ENCODE measurements at regions not wholly inside any gene's neighbourhood (a gene's known extent, or its start where the extent isn't known, plus 50 kb on each side); places are given as distances from the start of the nearest gene placed in this dataset.

- POLR2A ChIA-PET, result no interaction called here
- H3K4me3 Mint-ChIP-seq, result no peak overlapping the region
- CTCF ChIA-PET, result no interaction called here
- peaks cover 11% of the 10 kb centered on the region for H3K4me1 Mint-ChIP-seq
- peaks cover 15% of the 10 kb centered on the region for H3K9me3 Mint-ChIP-seq
- H3K27me3 Mint-ChIP-seq (ENCODE audit: low read depth), result no peaks in the 10 kb centered on the region
- no peaks in the 10 kb centered on the region for H3K36me3 Mint-ChIP-seq
- no peak for ATAC-seq
- no peak overlapping the region for H3K27ac Mint-ChIP-seq
- TF ChIP-seq ZNF263 (CRISPR knock-in tag; IDR thresholded peaks at IDR 0.05; ENCODE audit: low read depth), result no peak
- TF ChIP-seq ATF6 (CRISPR knock-in tag; IDR thresholded peaks at IDR 0.05), result no peak
- TF ChIP-seq PRRX2 (CRISPR knock-in tag; IDR thresholded peaks at IDR 0.05), result no peak
- no peak for DNase-seq (ENCODE audit: low spot score)
Measured at GRCh38 chr17:70934835-70935234, 765.5 kb downstream of the KCNJ2 start.

GRCh38 chr17:70936724-70937123 is 767.4 kb downstream of the KCNJ2 start:
- ATAC-seq (no peak), DNase-seq (ENCODE audit: low spot score) (no peak)
- Mint-ChIP-seq H3K4me1 (peaks cover 20% of the 10 kb centered on the region), H3K27ac (no peak overlapping the region), H3K9me3 (peaks cover 9% of the 10 kb centered on the region), H3K4me3 (no peak overlapping the region), H3K36me3 (no peaks in the 10 kb centered on the region), H3K27me3 (ENCODE audit: low read depth) (no peaks in the 10 kb centered on the region)
- TF ChIP-seq PRRX2 (CRISPR knock-in tag; IDR thresholded peaks at IDR 0.05) (no peak), NFE2L1 (CRISPR knock-in tag; IDR thresholded peaks at IDR 0.05) (no peak), E2F5 (CRISPR knock-in tag; IDR thresholded peaks at IDR 0.05) (no peak), USF1 (CRISPR knock-in tag; IDR thresholded peaks at IDR 0.05) (no peak), SMAD3 (CRISPR knock-in tag; IDR thresholded peaks at IDR 0.05; ENCODE audit: borderline replicate concordance) (no peak), TEAD1 (CRISPR knock-in tag; IDR thresholded peaks at IDR 0.05) (no peak), FOXJ3 (CRISPR knock-in tag; IDR thresholded peaks at IDR 0.05; ENCODE audit: borderline replicate concordance) (no peak), ATF2 (CRISPR knock-in tag; IDR thresholded peaks at IDR 0.05; ENCODE audit: borderline replicate concordance, low read depth) (no peak), ZNF232 (CRISPR knock-in tag; IDR thresholded peaks at IDR 0.05) (no peak)
- POLR2A ChIA-PET, result no interaction called here
- CTCF ChIA-PET, result no interaction called here

- Mint-ChIP-seq H3K9me3 (no peaks in the 10 kb centered on the region), H3K4me1 (peaks cover 23% of the 10 kb centered on the region), H3K36me3 (no peaks in the 10 kb centered on the region), H3K27me3 (ENCODE audit: low read depth) (no peaks in the 10 kb centered on the region), H3K27ac (no peak overlapping the region), H3K4me3 (no peak overlapping the region)
- ChIA-PET CTCF (no interaction called here), POLR2A (no interaction called here)
- DNase-seq (ENCODE audit: low spot score) (no peak), ATAC-seq (no peak)
- TF ChIP-seq TEAD1 (CRISPR knock-in tag; IDR thresholded peaks at IDR 0.05) (no peak), ZNF396 (CRISPR knock-in tag; IDR thresholded peaks at IDR 0.05; ENCODE audit: borderline replicate concordance) (no peak), ZNF232 (CRISPR knock-in tag; IDR thresholded peaks at IDR 0.05) (no peak), ZNF317 (CRISPR knock-in tag; IDR thresholded peaks at IDR 0.05; ENCODE audit: borderline replicate concordance, low read depth) (no peak), TEAD4 (CRISPR knock-in tag; IDR thresholded peaks at IDR 0.05) (no peak), MXD4 (CRISPR knock-in tag; IDR thresholded peaks at IDR 0.05; ENCODE audit: borderline replicate concordance) (no peak), RORB (CRISPR knock-in tag; IDR thresholded peaks at IDR 0.05) (no peak), ERG (CRISPR knock-in tag; IDR thresholded peaks at IDR 0.05) (no peak), GABPB1 (CRISPR knock-in tag; IDR thresholded peaks at IDR 0.05) (no peak), PREB (CRISPR knock-in tag; IDR thresholded peaks at IDR 0.05; ENCODE audit: borderline replicate concordance) (no peak), ZNF121 (CRISPR knock-in tag; IDR thresholded peaks at IDR 0.05) (no peak), USF2 (CRISPR knock-in tag; IDR thresholded peaks at IDR 0.05) (no peak), GRHL2 (CRISPR knock-in tag; IDR thresholded peaks at IDR 0.05; ENCODE audit: insufficient replicate concordance, severe bottlenecking) (no peak), TCF7 (CRISPR knock-in tag; IDR thresholded peaks at IDR 0.05; ENCODE audit: low read depth) (no peak)
Measured at GRCh38 chr17:70938336-70938735, 769.0 kb downstream of the KCNJ2 start.
